Heart left ventricle (tissue), 13 donors: ENCODE measurements at regions not wholly inside any gene's neighbourhood (a gene's known extent, or its start where the extent isn't known, plus 50 kb on each side); places are given as distances from the start of the nearest gene placed in this dataset.

ENCODE experiments used
- CTCF ChIP-seq, 12 donors: fragments of 200-600 bp; sonication (generic) in 4 of 12; IDR thresholded peaks; one replicate each; pipeline versions ENCODE4 v1.5.0 to v1.8.0; 2018 to 2022; ENCODE audit warnings: antibody characterized with exemption in 12 of 12, mild to moderate bottlenecking in 5 of 12
- POLR2A ChIP-seq, 2 donors: fragments of 450-650 bp; IDR thresholded peaks; one replicate each; pipeline ENCODE4 v1.6.1; 2017; ENCODE audit warnings: antibody characterized with exemption in 2 of 2, mild to moderate bottlenecking in 2 of 2, moderate library complexity in 2 of 2
- donor health status: ischemic (EF 13 %, LVEDD 7.1; RV severe dilation, severe dysfunction).
- donor health status: DM: no; HTN: yes; CAD: no.
- donor health status: DM: no; HTN: no; CAD: no.
- donor health status: ischemic (EF 25% LVEDD 6.9; RV normal size, moderate dysfunction).
- donor health status: ischemic (EF 25% LVEDD 5.7; RV mildly dilated, moderate dysfunction).
- donor health status: ischemic (EF 35%, LVEDD 5.7; RV mildly dilated, moderate dysfunction).
- donor health status: nonischemic (EF 11% LVEDD 7.7; RV severe dilation, severe dysfunction).
- donor health status: DM: yes; HTN: yes; CAD: no.
- donor health status: PGD.
- donor health status: ischemic (EF 29% LVEDD 5.4; RV normal size, mild dysfunction).
- donor health status: nonischemic (EF 23%, LVEDD 6.1; RV moderate dilation, normal function).

GRCh38 chr3:128555098-128555825, 62.3 kb upstream of the GATA2 start:
- TF ChIP-seq CTCF (IDR thresholded peaks at IDR 0.05) (no peak), POLR2A (IDR thresholded peaks at IDR 0.05) (peak in 1 of 2 donors; percentile 26)
